ENCODE measurements at regions not wholly inside any gene's neighbourhood (a gene's known extent, or its start where the extent isn't known, plus 50 kb on each side); places are given as distances from the start of the nearest gene placed in this dataset.

DNA sequence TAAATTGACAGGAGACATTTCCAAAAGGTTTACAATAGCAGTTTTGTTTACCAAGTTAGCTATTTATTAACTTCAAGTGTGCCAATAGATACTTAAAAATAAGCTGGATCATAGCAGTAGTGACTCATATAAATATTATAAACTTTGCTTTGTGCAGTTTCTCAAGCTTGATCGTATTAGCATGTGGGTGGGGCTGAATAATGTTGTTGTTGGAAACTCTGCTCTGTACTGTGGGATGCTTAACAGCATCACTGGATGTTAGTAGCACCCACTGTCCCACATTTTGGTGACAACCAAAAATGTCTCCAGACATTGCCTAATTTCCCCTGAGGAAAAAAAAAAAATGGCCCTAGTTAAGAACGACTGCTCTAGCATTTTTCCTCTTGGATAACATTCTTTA, 855.2 kb upstream of the ADGRL3 start:
- TF ChIP-seq, protein P1, sequence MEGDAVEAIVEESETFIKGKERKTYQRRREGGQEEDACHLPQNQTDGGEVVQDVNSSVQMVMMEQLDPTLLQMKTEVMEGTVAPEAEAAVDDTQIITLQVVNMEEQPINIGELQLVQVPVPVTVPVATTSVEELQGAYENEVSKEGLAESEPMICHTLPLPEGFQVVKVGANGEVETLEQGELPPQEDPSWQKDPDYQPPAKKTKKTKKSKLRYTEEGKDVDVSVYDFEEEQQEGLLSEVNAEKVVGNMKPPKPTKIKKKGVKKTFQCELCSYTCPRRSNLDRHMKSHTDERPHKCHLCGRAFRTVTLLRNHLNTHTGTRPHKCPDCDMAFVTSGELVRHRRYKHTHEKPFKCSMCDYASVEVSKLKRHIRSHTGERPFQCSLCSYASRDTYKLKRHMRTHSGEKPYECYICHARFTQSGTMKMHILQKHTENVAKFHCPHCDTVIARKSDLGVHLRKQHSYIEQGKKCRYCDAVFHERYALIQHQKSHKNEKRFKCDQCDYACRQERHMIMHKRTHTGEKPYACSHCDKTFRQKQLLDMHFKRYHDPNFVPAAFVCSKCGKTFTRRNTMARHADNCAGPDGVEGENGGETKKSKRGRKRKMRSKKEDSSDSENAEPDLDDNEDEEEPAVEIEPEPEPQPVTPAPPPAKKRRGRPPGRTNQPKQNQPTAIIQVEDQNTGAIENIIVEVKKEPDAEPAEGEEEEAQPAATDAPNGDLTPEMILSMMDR (conservative IDR thresholded peaks at IDR 0.05; ENCODE audit: low read depth, low read length), result no peak
- no peak for TF ChIP-seq EZH2 (IDR thresholded peaks at IDR 0.05; ENCODE audit: low read length, unreplicated experiment)

Data from PC-3 (cell line).